ENCODE measurements at regions not wholly inside any gene's neighbourhood (a gene's known extent, or its start where the extent isn't known, plus 50 kb on each side); places are given as distances from the start of the nearest gene placed in this dataset.
"Not testable (repeated sequence)": the region's sequence is repeated elsewhere in the genome, so short reads cannot be mapped to it uniquely, and the experiment has no call there.

DNA sequence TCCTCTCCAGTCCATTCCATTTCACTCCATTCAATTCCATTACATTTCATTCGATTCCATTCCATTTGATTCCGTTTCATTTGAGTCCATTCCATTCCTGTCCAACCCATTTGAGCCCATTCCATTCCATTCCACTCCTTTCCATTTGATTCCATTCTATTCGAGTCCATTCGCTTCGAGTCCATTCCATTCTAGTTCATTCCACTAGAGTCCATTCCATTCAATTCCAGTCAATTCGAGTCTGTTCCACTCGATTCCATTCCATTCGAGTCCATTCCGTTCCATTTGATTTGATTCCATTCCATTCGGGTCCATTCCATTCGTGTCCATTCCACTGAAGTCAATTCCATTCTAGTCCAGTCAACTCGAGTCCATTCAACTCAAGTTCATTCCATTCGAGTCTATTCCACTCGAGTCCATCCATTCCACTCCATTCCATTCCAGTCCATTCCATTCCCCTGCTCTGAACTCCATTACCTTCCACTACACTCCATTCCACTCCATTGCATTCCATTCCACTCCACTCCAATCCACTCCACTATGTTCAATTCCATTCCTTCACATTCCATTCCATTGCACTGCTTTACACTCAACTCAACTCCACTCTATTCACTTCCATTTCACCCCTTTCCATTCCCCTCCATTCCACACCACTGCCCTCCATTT lies 2569.4 kb upstream of the TPTE start:
- intact Hi-C loops (cut with DNase I) = no loop called here
- WGBS, 2 donors = 42 to 43% methylated on average over 14 of the region's 14 CpGs
- no peak overlapping the region for H3K4me3 ChIP-seq

DNA sequence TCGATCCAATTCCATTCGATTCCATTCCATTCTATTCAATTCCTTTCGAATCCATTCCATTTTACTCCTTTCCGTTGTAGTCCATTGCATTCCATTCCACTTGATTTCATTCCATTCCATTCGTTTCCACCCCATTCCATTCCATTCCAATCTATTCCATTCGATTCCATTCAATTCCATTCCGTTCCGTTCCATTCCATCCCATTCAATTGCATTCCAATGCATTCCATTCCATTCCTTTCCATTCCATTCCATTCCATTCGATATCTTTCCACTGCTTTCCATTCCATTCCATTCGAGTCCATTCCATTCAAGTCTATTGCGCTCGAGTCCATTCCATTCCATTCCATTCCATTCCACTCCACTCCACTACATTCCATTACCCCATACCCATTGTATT lies 2568.7 kb upstream of the TPTE start:
- no peaks in the 10 kb centered on the region for H3K4me1 ChIP-seq
- no peak for ATAC-seq
- no peaks in the 10 kb centered on the region for H3K36me3 ChIP-seq (replicated peaks in 1 of 2; ENCODE audit: insufficient read depth in 1 of 2, low read depth in 2 of 2)
- H3K4me3 ChIP-seq = no peak overlapping the region
- no peak overlapping the region for H3K27ac ChIP-seq
- WGBS, 2 donors = 50 to 56% methylated on average over 12 of the region's 12 CpGs
- intact Hi-C loops (cut with DNase I) = no loop called here
- TF ChIP-seq POLR2A (IDR thresholded peaks at IDR 0.05) = no peak
- no peak for TF ChIP-seq CTCF (IDR thresholded peaks at IDR 0.05)
- no peaks in the 10 kb centered on the region for H3K27me3 ChIP-seq
- no peak for DNase-seq
- peaks cover 0 to 89% (median 9%) of the 10 kb centered on the region in 3 donors for H3K9me3 ChIP-seq

More for the DNA sequence above, 2569.4 kb upstream of the TPTE start:
- no peak for TF ChIP-seq POLR2A (IDR thresholded peaks at IDR 0.05)
- no peak for TF ChIP-seq CTCF (IDR thresholded peaks at IDR 0.05)
- Histone ChIP-seq H3K27ac (no peak overlapping the region), H3K4me1 (no peaks in the 10 kb centered on the region), H3K27me3 (no peaks in the 10 kb centered on the region), H3K36me3 (replicated peaks in 1 of 2; ENCODE audit: insufficient read depth in 1 of 2, low read depth in 2 of 2) (no peaks in the 10 kb centered on the region), H3K9me3 (peaks cover 0 to 89% (median 12%) of the 10 kb centered on the region in 3 donors)
- no peak for DNase-seq
- ATAC-seq = no peak

GRCh38 chr21:7953058-7953457 lies 2568.3 kb upstream of the TPTE start:
- no peak overlapping the region for H3K4me3 ChIP-seq
- intact Hi-C loops (cut with DNase I) = no loop called here
- DNase-seq (no peak), ATAC-seq (no peak)
- H3K9me3 ChIP-seq = peaks cover 0 to 89% (median 12%) of the 10 kb centered on the region in 3 donors
- no peaks in the 10 kb centered on the region for H3K4me1 ChIP-seq
- 28 to 42% methylated on average over 2 of the region's 2 CpGs for WGBS, 2 donors
- no peaks in the 10 kb centered on the region for H3K36me3 ChIP-seq (replicated peaks in 1 of 2; ENCODE audit: insufficient read depth in 1 of 2, low read depth in 2 of 2)
- H3K27ac ChIP-seq = no peak overlapping the region
- no peaks in the 10 kb centered on the region for H3K27me3 ChIP-seq
- TF ChIP-seq CTCF (IDR thresholded peaks at IDR 0.05) = no peak
- no peak for TF ChIP-seq POLR2A (IDR thresholded peaks at IDR 0.05)

DNA sequence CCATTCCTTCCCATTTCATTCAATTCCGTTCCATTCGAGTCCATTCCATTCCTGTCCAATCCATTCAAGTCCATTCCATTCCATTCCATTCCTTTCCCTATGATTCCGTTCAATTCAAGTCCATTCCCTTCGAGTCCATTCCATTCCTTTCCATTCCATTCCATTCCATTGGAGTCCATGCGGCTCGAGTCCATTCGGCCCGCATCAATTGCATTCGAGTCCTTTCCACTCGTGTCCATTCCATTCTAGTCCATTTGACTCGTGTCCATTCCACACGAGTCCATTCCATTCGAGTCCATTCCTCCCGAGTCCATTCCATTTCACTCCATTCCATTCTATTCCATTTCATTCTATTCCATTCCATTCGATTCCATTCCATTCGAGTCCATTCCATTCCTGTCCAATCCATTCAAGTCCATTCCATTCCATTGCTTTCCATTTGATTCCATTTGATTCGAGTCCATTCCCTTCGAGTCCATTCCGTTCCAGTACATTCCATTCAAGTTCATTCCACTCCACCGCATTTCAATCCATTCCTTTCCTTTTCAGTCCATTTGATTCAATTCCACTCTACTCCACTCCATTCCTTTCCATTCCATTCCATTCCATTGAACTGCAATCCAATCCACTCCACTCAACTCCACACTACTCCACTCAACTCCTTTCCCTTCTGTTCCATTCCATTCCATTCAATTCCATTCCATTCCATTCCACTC lies 2565.9 kb upstream of the TPTE start:
- H3K9me3 ChIP-seq = peaks cover 0 to 68% (median 12%) of the 10 kb centered on the region in 3 donors
- DNase-seq; H3K4me1 ChIP-seq; intact Hi-C loops (cut with DNase I); H3K27me3 ChIP-seq; H3K27ac ChIP-seq; ATAC-seq; H3K4me3 ChIP-seq; H3K36me3 ChIP-seq (replicated peaks in 1 of 2; ENCODE audit: insufficient read depth in 1 of 2, low read depth in 2 of 2): not testable (repeated sequence)
- 58 to 67% methylated on average over 20 of the region's 20 CpGs for WGBS, 2 donors

DNA sequence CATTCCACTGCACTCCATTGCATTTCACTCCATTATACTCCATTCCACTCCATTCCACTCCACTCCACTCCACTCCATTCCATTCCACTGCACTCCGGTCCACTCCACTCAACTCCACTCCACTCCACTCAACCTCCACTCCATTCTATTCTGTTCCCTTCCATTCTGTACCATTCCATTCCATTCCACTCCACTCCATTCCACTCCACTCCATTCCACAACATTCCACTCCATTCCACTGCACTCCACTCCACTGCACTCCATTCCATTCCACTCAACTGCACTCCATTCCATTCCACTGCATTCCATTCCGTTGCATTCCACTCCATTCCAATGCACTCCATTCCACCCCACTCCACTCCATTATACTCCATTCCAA lies 2565.3 kb upstream of the TPTE start:
- ATAC-seq; H3K4me3 ChIP-seq; DNase-seq; intact Hi-C loops (cut with DNase I); H3K4me1 ChIP-seq; H3K27me3 ChIP-seq; H3K27ac ChIP-seq; H3K36me3 ChIP-seq (replicated peaks in 1 of 2; ENCODE audit: insufficient read depth in 1 of 2, low read depth in 2 of 2): not testable (repeated sequence)
- WGBS, 2 donors = 31 to 44% methylated on average over 2 of the region's 2 CpGs
- H3K9me3 ChIP-seq = peaks cover 0 to 66% (median 12%) of the 10 kb centered on the region in 3 donors

DNA sequence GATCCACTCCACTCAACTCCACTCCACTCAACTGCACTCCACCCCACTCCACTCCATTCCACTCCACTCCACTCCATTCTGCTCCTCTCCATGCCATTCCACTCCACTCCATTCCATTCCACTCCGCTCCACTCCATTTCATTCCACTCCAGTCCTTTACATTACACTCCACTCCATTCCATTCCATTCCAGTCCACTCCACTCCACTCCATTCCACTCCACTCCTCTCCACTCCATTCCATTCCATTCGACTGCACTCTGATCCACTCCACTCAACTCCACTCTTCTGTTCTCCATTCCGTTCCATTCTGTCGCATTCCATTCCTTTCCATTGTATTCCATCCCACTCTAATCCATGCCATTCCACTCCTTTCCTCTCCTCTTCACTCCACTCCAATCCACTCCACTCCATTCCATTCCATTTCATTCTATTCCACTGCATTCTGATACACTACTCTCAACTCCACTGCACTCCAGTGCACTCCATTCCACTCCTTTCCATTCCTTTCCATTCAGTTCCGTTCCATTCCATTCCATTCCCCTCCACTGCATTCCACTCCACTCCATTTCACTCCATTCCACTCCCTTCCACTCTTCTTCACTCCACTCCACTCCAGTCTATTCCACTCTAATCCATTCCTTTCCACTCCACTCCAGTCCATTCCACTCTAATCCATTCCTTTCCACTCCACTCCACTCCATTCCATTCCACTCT lies 2564.2 kb upstream of the TPTE start:
- whole genome bisulfite sequencing, 2 donors = 44 to 55% methylated on average over 5 of the region's 5 CpGs
- DNase-seq; intact Hi-C loops (cut with DNase I); H3K36me3 ChIP-seq (replicated peaks in 1 of 2; ENCODE audit: insufficient read depth in 1 of 2, low read depth in 2 of 2); H3K27ac ChIP-seq; H3K27me3 ChIP-seq; H3K4me3 ChIP-seq; H3K4me1 ChIP-seq; ATAC-seq: not testable (repeated sequence)
- H3K9me3 ChIP-seq = peaks cover 0 to 66% (median 7%) of the 10 kb centered on the region in 3 donors
